Tibial nerve (tissue), 4 donors: ENCODE measurements at regions not wholly inside any gene's neighbourhood (a gene's known extent, or its start where the extent isn't known, plus 50 kb on each side); places are given as distances from the start of the nearest gene placed in this dataset.

Experiments
- EP300 ChIP-seq, 2 donors: sonication (generic); formaldehyde crosslinking; IDR thresholded peaks; one replicate each; pipeline ENCODE4 v1.6.1; 2017; ENCODE audit warnings: antibody characterized with exemption in 2 of 2, mild to moderate bottlenecking in 1 of 2
- POLR2A ChIP-seq, 2 donors: fragments of 450-650 bp; IDR thresholded peaks; one replicate each; pipeline ENCODE4 v1.6.1; 2017; ENCODE audit warnings: antibody characterized with exemption in 2 of 2, mild to moderate bottlenecking in 2 of 2, moderate library complexity in 2 of 2
- TF ChIP-seq, protein P1 (sequence below), 5 experiments: fragments of 200-600 bp in 3 of 5; fragments of 450-650 bp in 2 of 5; sonication (generic) in 3 of 5; IDR thresholded peaks; one replicate each; pipeline ENCODE4 v1.5.1; 2016 to 2019; ENCODE audit warnings: antibody characterized with exemption in 5 of 5, mild to moderate bottlenecking in 3 of 5, moderate library complexity in 2 of 5

DNA sequence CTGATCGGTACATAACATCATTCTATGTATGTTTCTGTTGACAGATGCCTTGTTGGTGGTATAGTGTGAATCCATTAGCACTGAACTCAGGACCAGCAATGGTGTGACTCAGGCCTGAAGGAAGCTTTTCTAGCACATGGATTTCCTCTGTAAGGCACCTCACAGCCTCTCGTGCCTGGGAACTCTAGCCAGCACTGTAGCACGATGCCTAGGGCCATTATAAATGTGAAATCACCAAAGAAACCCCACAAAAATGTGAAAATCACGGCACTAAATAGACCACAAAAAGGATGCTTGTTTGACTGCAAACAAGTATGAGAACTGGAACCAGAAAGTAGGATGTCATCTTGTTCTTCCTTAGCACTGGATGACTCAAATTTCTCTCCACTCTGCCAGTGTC is 63.7 kb upstream of the NKX2-2 start:
- TF ChIP-seq POLR2A (IDR thresholded peaks at IDR 0.05) (no peak), EP300 (IDR thresholded peaks at IDR 0.05) (no peak)
- TF ChIP-seq, protein P1, sequence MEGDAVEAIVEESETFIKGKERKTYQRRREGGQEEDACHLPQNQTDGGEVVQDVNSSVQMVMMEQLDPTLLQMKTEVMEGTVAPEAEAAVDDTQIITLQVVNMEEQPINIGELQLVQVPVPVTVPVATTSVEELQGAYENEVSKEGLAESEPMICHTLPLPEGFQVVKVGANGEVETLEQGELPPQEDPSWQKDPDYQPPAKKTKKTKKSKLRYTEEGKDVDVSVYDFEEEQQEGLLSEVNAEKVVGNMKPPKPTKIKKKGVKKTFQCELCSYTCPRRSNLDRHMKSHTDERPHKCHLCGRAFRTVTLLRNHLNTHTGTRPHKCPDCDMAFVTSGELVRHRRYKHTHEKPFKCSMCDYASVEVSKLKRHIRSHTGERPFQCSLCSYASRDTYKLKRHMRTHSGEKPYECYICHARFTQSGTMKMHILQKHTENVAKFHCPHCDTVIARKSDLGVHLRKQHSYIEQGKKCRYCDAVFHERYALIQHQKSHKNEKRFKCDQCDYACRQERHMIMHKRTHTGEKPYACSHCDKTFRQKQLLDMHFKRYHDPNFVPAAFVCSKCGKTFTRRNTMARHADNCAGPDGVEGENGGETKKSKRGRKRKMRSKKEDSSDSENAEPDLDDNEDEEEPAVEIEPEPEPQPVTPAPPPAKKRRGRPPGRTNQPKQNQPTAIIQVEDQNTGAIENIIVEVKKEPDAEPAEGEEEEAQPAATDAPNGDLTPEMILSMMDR (IDR thresholded peaks at IDR 0.05): no peak
